ENCODE measurements at regions not wholly inside any gene's neighbourhood (a gene's known extent, or its start where the extent isn't known, plus 50 kb on each side); places are given as distances from the start of the nearest gene placed in this dataset.

DNA sequence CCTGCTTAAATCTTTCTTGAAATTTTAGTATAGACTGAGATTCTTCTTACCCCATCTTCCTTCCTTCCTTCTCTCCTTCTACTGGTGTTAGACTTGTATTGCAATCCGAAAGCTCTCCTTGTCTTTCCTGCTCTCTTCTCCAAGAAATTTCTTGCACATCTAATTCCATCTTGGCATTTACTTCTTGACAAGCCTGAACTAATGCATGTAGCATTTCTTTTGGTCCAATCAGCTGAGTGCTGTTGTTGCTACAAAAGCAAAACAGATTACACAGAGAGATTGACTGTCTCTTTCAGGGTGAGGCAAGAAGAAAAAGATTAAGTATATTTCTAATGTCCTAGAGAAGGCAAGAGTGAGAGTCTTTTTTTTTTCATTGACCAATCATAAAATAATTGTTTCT lies 51.6 kb upstream of the MAP1B start:
- Mint-ChIP-seq H3K9me3 (peaks cover 14% of the 10 kb centered on the region), H3K4me1 (no peaks in the 10 kb centered on the region), H3K27ac (no peak overlapping the region), H3K4me3 (no peak overlapping the region), H3K27me3 (ENCODE audit: low read depth, poor library complexity) (peaks cover 39% of the 10 kb centered on the region), H3K36me3 (ENCODE audit: low read depth) (no peaks in the 10 kb centered on the region)
- no peak for DNase-seq
- TF ChIP-seq CTCF (IDR thresholded peaks at IDR 0.05), result no peak

All from nephron progenitor cell (in vitro differentiated cells).